ENCODE measurements at regions not wholly inside any gene's neighbourhood (a gene's known extent, or its start where the extent isn't known, plus 50 kb on each side); places are given as distances from the start of the nearest gene placed in this dataset.

GRCh38 chr18:28999726-29000125 is 822.8 kb upstream of the CDH2 start:
- TF ChIP-seq, protein P1, sequence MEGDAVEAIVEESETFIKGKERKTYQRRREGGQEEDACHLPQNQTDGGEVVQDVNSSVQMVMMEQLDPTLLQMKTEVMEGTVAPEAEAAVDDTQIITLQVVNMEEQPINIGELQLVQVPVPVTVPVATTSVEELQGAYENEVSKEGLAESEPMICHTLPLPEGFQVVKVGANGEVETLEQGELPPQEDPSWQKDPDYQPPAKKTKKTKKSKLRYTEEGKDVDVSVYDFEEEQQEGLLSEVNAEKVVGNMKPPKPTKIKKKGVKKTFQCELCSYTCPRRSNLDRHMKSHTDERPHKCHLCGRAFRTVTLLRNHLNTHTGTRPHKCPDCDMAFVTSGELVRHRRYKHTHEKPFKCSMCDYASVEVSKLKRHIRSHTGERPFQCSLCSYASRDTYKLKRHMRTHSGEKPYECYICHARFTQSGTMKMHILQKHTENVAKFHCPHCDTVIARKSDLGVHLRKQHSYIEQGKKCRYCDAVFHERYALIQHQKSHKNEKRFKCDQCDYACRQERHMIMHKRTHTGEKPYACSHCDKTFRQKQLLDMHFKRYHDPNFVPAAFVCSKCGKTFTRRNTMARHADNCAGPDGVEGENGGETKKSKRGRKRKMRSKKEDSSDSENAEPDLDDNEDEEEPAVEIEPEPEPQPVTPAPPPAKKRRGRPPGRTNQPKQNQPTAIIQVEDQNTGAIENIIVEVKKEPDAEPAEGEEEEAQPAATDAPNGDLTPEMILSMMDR (IDR thresholded peaks at IDR 0.05; ENCODE audit: insufficient read depth, missing control alignments), result no peak
- peak; percentile 6 for FAIRE-seq
- no peak for DNase-seq (ENCODE audit: insufficient read length, low spot score)

GRCh38 chr18:28995319-28995718 is 818.4 kb upstream of the CDH2 start:
- peak; percentile 79 for FAIRE-seq
- no peak for DNase-seq (ENCODE audit: insufficient read length, low spot score)

DNA sequence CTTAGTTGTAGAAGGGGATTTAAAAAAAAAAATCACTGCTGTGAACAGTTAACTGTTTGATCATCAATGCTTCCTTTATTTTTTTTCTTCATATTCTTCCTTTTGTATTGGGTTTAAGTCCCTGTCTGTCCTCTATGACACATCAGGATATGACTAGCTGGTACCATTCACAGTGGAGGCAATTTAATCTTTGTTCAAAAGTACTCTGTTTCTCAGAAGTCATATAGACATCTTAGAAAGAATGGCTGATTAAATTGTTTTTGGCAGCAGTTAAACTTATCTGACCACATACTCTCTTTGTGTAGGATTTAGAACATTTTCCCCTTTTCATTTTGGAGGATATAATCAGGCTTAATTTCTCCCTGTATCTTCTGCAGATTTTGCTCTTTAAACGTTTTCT is 807.8 kb upstream of the CDH2 start:
- TF ChIP-seq, protein P1 (IDR thresholded peaks at IDR 0.05; ENCODE audit: insufficient read depth, missing control alignments), result no peak
- FAIRE-seq (peak; percentile 80), DNase-seq (ENCODE audit: insufficient read length, low spot score) (no peak)

More at GRCh38 chr18:28995319-28995718, 818.4 kb upstream of the CDH2 start:
- TF ChIP-seq, protein P1 (IDR thresholded peaks at IDR 0.05; ENCODE audit: insufficient read depth, missing control alignments), result no peak

DNA sequence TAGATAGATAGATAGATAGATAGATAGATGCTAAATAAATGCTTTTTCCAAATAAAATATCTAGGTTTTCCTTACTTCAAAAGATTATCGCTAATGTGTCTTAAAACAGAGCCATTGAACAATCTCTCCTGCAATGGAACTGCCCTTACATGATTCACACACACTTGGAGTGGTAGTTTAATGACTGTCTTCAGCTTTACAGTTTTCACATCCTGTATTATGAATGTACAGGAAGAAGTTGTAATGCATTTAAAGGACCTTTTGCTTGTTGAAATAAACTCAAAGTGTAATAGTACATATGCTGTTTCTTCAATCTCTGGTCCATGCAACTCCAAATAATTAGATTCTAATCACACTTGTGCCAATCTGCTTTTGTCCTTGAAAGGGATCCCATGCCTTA is 797.6 kb upstream of the CDH2 start:
- DNase-seq (ENCODE audit: insufficient read length, low spot score) (no peak), FAIRE-seq (peak; percentile 66)
- TF ChIP-seq, protein P1 (IDR thresholded peaks at IDR 0.05; ENCODE audit: insufficient read depth, missing control alignments), result no peak

GRCh38 chr18:28973324-28973723 is 796.4 kb upstream of the CDH2 start:
- FAIRE-seq (peak; percentile 72), DNase-seq (ENCODE audit: insufficient read length, low spot score) (no peak)
- TF ChIP-seq, protein P1 (IDR thresholded peaks at IDR 0.05; ENCODE audit: insufficient read depth, missing control alignments), result no peak

DNA sequence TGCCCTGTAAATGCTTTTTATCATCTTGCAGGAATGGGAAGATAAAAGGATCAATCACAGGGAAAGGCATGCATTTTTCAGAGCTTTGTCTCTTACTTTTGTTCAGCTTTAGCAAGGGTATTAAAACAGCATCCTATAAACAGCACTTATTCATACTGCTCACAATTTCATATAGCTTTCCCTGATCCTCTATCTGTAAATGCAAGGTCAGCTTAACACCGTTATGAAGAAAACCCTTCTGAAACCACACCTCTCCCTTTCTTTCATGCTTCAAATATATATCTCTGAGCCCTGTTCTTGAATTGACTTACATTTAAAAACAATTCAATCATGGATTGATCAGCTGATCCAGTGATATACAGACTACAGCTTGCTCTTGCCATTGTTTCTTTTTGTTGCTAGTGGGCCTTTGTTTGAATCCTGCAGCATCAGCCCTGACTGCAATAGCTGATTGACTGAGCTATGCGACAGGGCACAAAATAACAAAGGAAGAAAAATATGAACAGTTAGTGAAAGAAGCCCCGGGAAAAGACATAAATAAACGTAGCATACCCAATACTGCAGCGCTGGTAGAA is 795.5 kb upstream of the CDH2 start:
- no peak for DNase-seq (ENCODE audit: insufficient read length, low spot score)
- TF ChIP-seq, protein P1 (IDR thresholded peaks at IDR 0.05; ENCODE audit: insufficient read depth, missing control alignments), result no peak
- FAIRE-seq, result no peak

- no peak for DNase-seq (ENCODE audit: insufficient read length, low spot score)
- TF ChIP-seq, protein P1 (IDR thresholded peaks at IDR 0.05; ENCODE audit: insufficient read depth, missing control alignments), result no peak
- FAIRE-seq, result peak; percentile 77
Observed at GRCh38 chr18:28963481-28963880, 786.6 kb upstream of the CDH2 start.

Measured in D721Med (cell line).